ENCODE measurements at regions not wholly inside any gene's neighbourhood (a gene's known extent, or its start where the extent isn't known, plus 50 kb on each side); places are given as distances from the start of the nearest gene placed in this dataset.

DNA sequence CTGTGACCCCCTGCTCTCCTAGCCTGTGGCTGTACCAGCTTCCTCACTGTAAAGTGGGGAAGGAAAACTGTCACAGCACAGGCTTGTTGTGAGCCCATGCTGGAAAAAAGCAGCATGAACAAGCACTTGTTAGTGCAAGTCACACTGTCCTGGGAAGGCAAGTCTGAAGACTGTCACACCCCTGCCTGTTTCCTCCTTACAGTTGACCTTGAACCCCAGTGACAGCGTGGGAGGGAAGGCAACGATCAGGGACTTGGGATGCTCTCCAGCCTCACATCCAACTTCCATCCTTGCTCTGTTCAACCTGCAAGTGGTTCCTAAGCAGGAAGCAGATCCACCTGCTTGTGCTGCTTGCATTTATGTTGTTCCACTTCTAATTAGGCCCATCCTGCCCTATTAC lies 311.3 kb upstream of the KLHL29 start:
- Histone ChIP-seq H3K9me3 (no peaks in the 10 kb centered on the region), H3K4me1 (no peaks in the 10 kb centered on the region), H3K4me3 (no peak overlapping the region), H3K36me3 (ENCODE audit: low read depth, missing control alignments) (no peaks in the 10 kb centered on the region), H3K27me3 (no peaks in the 10 kb centered on the region), H3K27ac (no peak overlapping the region)
- no peak for DNase-seq
- 16 to 45% methylated on average over 2 of the region's 2 CpGs for WGBS, 2 donors
- intact Hi-C loops (cut with DNase I; ENCODE audit: low total_unique reads), result no loop called here
- no peak for TF ChIP-seq POLR2A (IDR thresholded peaks at IDR 0.05)
- TF ChIP-seq, protein P1, sequence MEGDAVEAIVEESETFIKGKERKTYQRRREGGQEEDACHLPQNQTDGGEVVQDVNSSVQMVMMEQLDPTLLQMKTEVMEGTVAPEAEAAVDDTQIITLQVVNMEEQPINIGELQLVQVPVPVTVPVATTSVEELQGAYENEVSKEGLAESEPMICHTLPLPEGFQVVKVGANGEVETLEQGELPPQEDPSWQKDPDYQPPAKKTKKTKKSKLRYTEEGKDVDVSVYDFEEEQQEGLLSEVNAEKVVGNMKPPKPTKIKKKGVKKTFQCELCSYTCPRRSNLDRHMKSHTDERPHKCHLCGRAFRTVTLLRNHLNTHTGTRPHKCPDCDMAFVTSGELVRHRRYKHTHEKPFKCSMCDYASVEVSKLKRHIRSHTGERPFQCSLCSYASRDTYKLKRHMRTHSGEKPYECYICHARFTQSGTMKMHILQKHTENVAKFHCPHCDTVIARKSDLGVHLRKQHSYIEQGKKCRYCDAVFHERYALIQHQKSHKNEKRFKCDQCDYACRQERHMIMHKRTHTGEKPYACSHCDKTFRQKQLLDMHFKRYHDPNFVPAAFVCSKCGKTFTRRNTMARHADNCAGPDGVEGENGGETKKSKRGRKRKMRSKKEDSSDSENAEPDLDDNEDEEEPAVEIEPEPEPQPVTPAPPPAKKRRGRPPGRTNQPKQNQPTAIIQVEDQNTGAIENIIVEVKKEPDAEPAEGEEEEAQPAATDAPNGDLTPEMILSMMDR (IDR thresholded peaks at IDR 0.05), result no peak

DNA sequence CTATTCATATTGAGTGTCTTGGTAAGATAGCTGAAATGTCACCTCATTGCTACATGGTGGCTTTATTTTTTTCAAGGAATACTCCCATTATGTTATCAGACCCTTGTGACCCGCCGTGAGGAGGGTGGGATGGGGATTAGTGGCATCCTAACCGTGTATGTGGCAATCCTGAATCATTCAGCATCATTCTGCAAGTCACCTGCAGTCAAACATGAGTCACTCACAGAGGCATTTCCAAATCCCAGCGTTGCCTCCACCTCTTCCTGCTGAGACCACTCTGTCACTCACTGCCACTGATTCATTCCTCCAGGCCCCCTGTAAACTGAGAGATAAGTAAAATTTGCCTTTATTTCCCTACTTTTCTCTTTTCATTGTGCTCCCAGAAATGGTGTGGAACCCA lies 307.4 kb upstream of the KLHL29 start:
- no peak overlapping the region for H3K4me3 ChIP-seq
- TF ChIP-seq POLR2A (IDR thresholded peaks at IDR 0.05), result no peak
- TF ChIP-seq, protein P1 (IDR thresholded peaks at IDR 0.05), result no peak
- intact Hi-C loops (cut with DNase I; ENCODE audit: low total_unique reads), result no loop called here
- H3K36me3 ChIP-seq (ENCODE audit: low read depth, missing control alignments), result no peaks in the 10 kb centered on the region
- H3K27me3 ChIP-seq, result no peaks in the 10 kb centered on the region
- no peak for DNase-seq
- H3K9me3 ChIP-seq, result no peaks in the 10 kb centered on the region
- WGBS, 2 donors, result 70 to 86% methylated on average over 4 of the region's 4 CpGs
- no peak overlapping the region for H3K27ac ChIP-seq
- no peaks in the 10 kb centered on the region for H3K4me1 ChIP-seq

DNA sequence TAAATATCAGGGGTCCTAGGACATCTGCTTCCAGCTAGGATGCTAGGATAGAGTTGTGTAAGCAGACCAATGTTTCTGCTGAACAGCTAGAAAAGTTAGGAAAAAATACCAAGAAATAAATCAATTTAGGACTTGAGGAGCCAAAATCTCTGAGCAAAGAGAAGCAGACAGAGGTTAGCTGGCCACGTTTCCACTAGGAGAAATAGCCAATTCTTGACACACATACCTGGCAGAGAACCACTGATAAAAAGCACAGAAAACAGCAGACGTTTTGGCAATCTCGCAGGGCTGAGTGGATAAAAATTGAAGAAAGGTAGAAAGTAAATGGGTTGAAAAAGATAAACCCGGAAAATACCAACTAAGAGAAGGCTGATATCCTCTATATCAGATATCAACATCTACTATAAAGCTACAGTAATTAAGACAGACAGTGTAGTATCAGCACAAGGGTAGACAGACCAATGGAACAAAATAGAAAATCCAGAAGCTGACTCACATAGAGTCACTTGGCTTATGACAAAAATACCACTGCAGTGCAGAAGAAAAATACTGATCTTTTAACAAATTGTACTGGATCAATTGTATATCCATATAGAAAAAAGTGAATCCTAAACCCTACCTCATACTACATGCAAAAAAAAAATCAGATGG lies 306.1 kb upstream of the KLHL29 start:
- no peaks in the 10 kb centered on the region for H3K36me3 ChIP-seq (ENCODE audit: low read depth, missing control alignments)
- no peak overlapping the region for H3K4me3 ChIP-seq
- no peaks in the 10 kb centered on the region for H3K4me1 ChIP-seq
- no peaks in the 10 kb centered on the region for H3K27me3 ChIP-seq
- intact Hi-C loops (cut with DNase I; ENCODE audit: low total_unique reads), result no loop called here
- 44 to 54% methylated on average over 4 of the region's 4 CpGs for WGBS, 2 donors
- H3K9me3 ChIP-seq, result no peaks in the 10 kb centered on the region
- DNase-seq, result no peak
- TF ChIP-seq, protein P1 (IDR thresholded peaks at IDR 0.05), result no peak
- TF ChIP-seq POLR2A (IDR thresholded peaks at IDR 0.05), result no peak
- H3K27ac ChIP-seq, result no peak overlapping the region

DNA sequence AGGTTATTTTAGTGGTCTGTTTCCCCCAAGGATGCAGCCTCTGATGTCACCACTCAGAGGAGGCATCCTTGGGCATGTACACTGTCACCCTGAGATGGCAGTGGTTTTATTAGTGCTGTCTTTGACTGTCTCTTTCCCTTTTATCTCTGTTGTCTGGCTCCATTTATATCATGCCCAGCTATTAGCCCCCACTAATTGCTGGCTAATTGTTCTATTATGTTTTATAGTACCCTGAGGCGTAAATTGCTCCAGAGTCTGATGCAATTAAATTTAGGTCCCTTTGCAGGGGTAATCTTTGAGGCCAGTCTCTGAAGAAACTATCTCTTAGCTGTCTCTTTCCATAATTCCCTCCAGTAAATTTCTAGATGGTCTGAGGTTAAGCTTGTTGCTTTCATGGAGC lies 301.0 kb upstream of the KLHL29 start:
- TF ChIP-seq, protein P1 (IDR thresholded peaks at IDR 0.05), result no peak
- no peak for TF ChIP-seq POLR2A (IDR thresholded peaks at IDR 0.05)
- WGBS, 2 donors, result 71 to 78% methylated on average over 1 of the region's 1 CpG
- Histone ChIP-seq H3K9me3 (no peaks in the 10 kb centered on the region), H3K27me3 (no peaks in the 10 kb centered on the region), H3K4me1 (no peaks in the 10 kb centered on the region), H3K27ac (no peak overlapping the region), H3K4me3 (no peak overlapping the region), H3K36me3 (ENCODE audit: low read depth, missing control alignments) (no peaks in the 10 kb centered on the region)
- no peak for DNase-seq
- intact Hi-C loops (cut with DNase I; ENCODE audit: low total_unique reads), result no loop called here

DNA sequence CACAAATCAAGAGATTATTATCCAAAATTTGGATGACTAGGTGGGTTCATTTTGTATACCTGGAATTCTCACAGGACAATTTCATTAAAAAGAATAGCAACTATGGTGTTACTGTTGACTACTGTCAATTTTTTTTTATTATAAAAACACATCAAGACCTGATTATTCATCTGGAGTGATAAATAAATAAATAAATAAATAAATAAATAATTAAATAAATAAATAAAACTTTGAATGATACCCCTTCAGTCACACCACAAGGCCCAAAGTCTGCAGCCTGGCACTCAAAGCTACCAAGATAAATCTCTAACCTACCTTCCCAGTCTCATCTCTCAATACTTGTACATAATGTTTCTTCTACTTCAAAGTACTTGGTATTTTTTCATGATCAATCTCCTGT lies 294.0 kb upstream of the KLHL29 start:
- no peak for TF ChIP-seq POLR2A (IDR thresholded peaks at IDR 0.05)
- TF ChIP-seq, protein P1 (IDR thresholded peaks at IDR 0.05), result no peak
- Histone ChIP-seq H3K4me1 (no peaks in the 10 kb centered on the region), H3K4me3 (no peak overlapping the region), H3K27me3 (no peaks in the 10 kb centered on the region), H3K27ac (no peak overlapping the region), H3K9me3 (no peaks in the 10 kb centered on the region), H3K36me3 (ENCODE audit: low read depth, missing control alignments) (no peaks in the 10 kb centered on the region)
- intact Hi-C loops (cut with DNase I; ENCODE audit: low total_unique reads), result no loop called here
- DNase-seq, result no peak

All from testis (tissue), 2 donors.